Suppressor macrophage treated with lipopolysaccharide for 1 hour (primary cell): ENCODE measurements at regions not wholly inside any gene's neighbourhood (a gene's known extent, or its start where the extent isn't known, plus 50 kb on each side); places are given as distances from the start of the nearest gene placed in this dataset.

Source experiments
- DNase-seq, 3 donors: peaks; one replicate each; pipeline ENCODE4 v3.0.0-alpha.2; 2020 to 2022

DNA sequence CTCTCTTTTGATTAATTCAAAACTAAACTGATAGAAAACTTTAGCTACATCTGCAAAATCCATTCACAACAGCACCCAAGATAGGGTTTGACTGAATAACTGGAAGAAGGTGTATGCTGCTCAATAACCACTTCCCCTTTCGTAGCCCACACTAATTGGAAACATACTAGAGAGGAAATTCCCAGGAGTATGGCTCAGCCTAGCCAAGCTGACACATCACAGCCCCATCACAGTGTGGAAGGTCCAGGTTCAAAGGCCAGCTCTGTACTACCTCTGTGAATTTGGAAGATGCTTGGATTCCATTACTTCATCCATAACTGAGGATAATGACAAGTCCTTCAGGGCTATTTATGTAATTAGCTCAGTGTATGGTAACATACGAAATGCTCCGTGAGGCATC is 185.4 kb downstream of the FBXO15 start:
- peak; percentile 54 to 75 (median 64) for DNase-seq

DNA sequence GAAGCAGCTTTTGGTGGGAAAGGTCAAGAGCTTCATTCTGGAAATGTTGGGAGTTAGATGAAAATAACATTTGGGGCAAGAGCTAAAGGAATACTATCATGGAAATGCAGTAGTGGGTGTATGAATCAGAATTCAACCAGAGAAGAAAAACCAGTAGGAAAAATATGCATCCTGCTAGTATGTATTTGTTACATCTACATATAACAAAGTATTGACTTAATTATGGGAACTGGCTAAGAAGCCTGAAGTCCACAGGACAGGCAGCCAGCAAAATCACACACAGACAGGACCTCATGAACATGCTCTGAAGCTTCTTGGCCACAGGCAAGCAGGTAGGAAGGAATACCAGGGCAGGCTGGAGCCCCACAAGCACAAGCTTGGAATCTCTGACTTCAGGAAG is 185.8 kb downstream of the FBXO15 start:
- no peak for DNase-seq

DNA sequence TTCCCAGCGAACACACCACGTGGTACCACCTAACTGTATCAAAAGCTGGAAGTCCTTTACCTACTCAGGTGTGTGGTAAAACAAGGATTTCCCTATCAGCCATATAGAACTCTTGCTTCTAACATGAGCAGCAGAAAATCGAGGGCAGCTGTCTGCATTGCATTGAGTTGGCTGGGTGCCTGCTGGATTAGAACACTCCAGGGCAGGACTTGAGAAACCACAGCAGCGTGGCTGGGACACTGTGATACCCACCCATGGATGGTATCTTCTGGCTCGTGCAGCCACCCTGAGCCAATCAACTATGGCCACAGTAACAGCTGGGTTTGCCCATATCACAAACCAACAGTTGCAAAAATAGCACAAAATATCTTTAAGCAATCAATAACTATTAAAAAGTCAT is 188.3 kb downstream of the FBXO15 start:
- no peak for DNase-seq

GRCh38 chr18:73954268-73954667 is 193.4 kb downstream of the FBXO15 start:
- no peak for DNase-seq

DNA sequence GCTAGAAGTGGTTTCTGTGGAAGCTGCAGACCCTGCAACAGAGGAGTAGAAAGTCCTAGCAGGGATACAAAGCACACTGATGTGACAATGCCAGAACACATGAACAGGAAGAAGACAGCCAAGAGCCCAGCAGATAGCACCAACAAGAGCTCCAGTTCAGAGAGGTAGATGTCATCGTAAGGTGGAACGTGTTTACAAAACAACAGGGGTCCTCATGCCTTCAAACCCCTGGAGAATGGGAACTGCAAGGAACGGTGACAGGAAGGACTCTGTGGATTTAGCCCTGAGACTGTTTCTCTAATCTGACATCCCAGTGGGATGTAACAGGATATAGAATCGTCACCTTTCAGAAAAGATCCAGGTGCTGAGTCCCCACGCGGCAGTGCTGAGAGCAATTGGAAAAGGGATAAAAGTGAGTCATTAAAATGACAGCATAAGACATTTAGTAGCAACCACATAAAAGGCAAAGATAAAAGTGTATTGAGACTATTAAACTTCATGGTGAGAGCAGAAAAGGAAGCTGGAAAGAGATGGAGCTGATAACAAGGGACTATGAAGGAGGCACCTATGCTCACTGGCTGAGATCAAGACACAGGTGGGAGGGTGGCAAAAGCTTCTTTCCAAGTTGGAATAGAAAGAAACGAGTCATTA is 195.2 kb downstream of the FBXO15 start:
- no peak for DNase-seq

DNA sequence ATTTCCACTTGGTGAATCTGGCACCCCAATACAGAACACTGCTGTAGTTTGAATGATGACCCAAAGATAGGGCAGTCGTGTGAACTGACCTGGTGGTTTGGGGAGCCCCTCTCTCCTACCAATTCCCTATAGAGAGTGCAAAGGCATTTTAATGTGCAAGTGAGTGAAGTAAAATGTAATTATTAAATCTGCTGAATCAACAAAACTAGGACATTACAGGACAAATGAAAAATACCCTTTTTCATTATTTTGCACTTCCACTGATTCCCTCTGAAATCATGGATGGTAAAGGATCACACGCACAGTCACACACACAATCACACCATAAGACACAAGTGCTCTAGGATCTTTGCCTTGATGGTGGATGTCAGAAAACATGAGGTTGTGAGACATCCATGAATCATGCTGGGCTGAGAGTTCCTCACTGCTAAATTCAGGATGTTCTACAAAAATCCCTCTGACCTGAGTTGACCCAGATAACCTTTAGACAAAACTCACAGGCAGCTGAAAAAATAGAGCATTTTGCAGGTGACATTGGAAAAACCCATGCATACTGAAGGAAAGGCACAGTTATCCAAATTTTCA is 197.4 kb downstream of the FBXO15 start:
- DNase-seq, result peak; percentile 28 to 64 (median 37)

DNA sequence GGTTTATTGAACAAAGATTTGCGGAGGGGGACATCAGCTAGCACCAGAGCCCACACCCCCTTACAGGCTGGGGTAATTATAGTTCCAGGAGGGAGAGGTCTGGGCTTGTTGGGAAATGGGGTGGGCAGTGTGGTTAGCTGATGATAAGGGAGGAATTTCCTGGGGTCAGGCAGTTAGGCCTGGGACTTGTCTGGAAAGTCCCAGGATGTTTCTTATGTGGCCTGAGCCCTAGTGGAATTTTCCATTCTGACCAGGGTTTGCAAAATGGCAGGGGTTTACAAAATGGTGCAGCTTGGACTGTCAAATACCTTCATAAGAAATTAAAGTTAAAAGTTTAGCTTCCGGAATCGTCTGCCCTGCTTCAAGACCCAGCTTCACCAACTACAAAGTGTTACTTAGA is 199.1 kb downstream of the FBXO15 start:
- DNase-seq, result peak; percentile 21 to 41 (median 24)

GRCh38 chr18:73948084-73948483 is 199.6 kb downstream of the FBXO15 start:
- DNase-seq, result no peak

- no peak for DNase-seq
Observed at GRCh38 chr18:73947180-73947921, 200.3 kb downstream of the FBXO15 start.

DNA sequence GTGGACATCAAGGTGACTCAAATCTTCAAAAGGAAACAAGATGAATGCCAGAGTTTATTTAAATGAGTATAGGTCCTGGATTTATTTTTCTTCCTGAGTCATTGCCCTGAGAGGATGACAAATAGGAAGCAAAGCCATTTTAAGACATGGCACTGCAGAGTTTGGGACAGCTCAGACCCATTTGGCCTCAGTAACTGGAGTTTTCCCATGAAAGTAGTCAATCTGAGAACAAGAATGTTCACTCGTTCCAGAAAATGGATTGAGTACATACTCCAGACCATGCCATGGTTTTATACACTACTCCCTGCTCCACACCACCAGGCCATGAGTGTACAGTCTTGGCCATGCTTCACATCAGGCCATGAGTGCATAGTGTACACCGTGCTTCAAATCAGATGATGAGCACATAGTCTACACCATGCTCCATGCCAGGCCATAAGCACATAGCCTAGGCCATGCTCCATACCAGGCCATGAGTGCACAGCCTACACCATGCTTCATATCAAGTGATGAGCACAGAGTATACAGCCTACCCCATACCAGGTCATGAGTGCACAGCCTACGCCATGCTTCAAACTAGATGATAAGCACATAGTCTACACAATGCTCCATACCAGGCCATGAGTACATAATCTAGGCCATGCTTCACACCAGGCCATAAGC is 202.4 kb downstream of the FBXO15 start:
- no peak for DNase-seq

- DNase-seq, result no peak
Observed at GRCh38 chr18:73944715-73945114, 202.9 kb downstream of the FBXO15 start.

- DNase-seq, result no peak
Observed at GRCh38 chr18:73943763-73944162, 203.9 kb downstream of the FBXO15 start.

- DNase-seq, result no peak
Observed at GRCh38 chr18:73942956-73943355, 204.7 kb downstream of the FBXO15 start.

- DNase-seq, result no peak
Observed at GRCh38 chr18:73942081-73942625, 205.5 kb downstream of the FBXO15 start.

DNA sequence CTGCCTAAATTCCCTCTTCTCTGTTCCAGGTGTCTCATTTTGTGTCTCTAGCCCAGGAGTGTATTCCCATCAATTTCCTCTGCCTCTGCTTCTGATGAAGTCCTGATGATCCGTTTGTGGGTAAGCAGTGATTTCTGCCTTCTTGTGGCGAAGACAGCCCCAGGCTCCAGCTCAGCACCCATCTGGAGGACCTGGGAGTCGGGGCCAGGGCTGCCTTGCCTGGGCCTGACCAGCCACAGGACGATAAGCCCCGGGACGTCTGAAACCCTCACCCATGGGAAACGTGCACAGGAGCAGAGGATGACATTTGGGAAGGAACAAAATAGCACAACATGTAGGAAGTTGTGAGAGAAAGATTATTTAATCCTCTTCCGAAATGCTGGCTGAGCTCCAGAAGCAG is 206.9 kb downstream of the FBXO15 start:
- DNase-seq, result no peak

- DNase-seq, result no peak
Observed at GRCh38 chr18:73939391-73939790, 208.2 kb downstream of the FBXO15 start.

GRCh38 chr18:73933685-73934084 is 213.9 kb downstream of the FBXO15 start:
- DNase-seq, result no peak

GRCh38 chr18:73932976-73933375 is 214.7 kb downstream of the FBXO15 start:
- DNase-seq, result no peak

DNA sequence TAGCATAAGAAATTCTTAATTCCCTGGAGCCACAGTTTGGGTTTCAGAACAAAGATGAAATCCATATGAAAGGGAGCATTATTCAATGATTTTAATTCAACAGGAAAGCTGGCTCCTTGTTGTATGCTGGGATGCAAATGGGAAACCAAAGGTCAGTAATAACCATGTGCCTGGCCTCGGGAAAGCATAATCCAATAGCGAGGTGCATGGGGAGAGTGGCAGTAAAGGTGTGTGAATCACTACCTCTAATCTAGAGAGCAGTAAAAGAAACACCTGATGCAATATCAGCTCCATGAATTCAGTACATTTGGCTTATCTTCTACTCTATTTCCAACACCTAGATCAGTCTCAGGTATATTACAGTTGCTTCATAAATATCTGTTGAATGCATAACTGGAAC is 220.1 kb downstream of the FBXO15 start:
- no peak for DNase-seq

GRCh38 chr18:73924836-73925235 is 222.8 kb downstream of the FBXO15 start:
- DNase-seq, result no peak

DNA sequence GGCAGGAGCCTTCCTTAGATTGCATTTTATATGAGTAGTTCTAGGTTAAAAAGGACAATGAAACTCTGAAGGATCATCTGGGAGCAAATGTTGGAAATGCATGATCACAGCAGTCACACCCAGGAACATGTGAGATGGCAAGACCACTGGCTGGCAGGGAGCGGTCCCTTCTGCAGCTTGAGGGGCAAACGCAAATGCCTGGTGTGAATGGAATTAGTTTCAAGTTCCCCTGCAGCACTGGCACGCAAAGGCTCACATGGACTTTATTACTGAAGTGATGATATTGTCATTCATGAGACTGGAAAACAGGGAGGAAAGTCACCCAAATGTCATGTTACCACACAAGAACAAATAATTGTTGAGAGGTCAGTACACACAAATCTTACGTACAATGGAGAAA is 223.3 kb downstream of the FBXO15 start:
- no peak for DNase-seq

DNA sequence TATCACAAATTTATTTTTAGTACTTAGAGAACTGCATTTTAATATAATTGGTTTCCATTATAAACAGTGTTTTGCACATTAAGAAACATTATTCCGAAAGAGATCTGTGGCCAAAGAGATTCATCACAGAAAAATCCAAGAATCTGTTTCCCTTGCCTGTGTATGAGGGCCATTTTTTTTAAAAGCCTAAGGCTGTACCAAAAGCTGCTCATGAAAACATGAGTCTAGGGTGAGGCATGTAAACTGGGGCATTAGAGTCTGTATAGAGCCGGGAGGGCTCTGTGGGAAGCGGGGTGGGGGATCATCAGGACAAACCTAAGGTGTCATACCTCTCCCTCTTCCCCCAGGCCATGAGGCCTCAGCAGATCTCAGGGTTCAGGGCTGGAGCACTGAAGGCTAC is 223.8 kb downstream of the FBXO15 start:
- DNase-seq, result no peak

DNA sequence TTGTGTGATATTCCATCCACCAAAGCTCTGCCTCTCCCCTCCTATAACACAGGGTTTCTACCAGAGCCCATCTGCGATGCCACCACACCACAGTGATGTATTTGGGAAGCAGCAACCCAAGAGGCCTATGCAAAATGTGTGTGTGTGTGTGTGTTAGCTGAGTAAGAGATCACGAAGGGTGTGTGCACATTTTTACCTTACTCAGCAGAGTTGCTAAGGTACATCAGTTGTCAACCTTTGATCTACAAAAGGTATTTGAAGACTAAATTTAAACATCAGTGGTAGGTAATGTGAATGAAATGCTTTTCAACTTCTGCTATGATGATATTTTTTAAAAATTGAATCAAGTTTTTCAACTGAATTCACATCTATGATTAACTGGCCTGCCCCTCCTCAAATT is 227.6 kb downstream of the FBXO15 start:
- DNase-seq, result no peak

GRCh38 chr18:73918816-73919215 is 228.8 kb downstream of the FBXO15 start:
- DNase-seq, result no peak
